ENCODE measurements at regions not wholly inside any gene's neighbourhood (a gene's known extent, or its start where the extent isn't known, plus 50 kb on each side); places are given as distances from the start of the nearest gene placed in this dataset.

GRCh38 chr17:71247441-71248015 lies 873.3 kb upstream of the SOX9 start:
- DNase-seq (ENCODE audit: low read depth in 6 of 9, low spot score in 9 of 9), result no peak
- Histone ChIP-seq H3K36me3 (ENCODE audit: control insufficient read depth in 2 of 2, insufficient read depth in 2 of 2, low read length in 1 of 2) (no peaks in the 10 kb centered on the region), H3K27me3 (ENCODE audit: control insufficient read depth in 2 of 2, insufficient read depth in 1 of 2, low read length in 1 of 2) (no peaks in the 10 kb centered on the region), H3K9me3 (ENCODE audit: control insufficient read depth in 2 of 2, insufficient read depth in 1 of 2, low read length in 1 of 2) (peaks cover 0 to 2% of the 10 kb centered on the region in 2 donors), H3K4me3 (ENCODE audit: low read length in 2 of 2) (no peak overlapping the region), H3K4me1 (ENCODE audit: control insufficient read depth in 2 of 2, insufficient read depth in 2 of 2, low read length in 2 of 2) (no peaks in the 10 kb centered on the region), H3K27ac (ENCODE audit: low read depth in 1 of 2, low read length in 1 of 2) (no peak overlapping the region)
- WGBS, result 79% methylated on average over 4 of the region's 4 CpGs

GRCh38 chr17:71251276-71251675 lies 869.5 kb upstream of the SOX9 start:
- no peaks in the 10 kb centered on the region for H3K4me1 ChIP-seq (ENCODE audit: control insufficient read depth in 2 of 2, insufficient read depth in 2 of 2, low read length in 2 of 2)
- no peak overlapping the region for H3K27ac ChIP-seq (ENCODE audit: low read depth in 1 of 2, low read length in 1 of 2)
- DNase-seq (ENCODE audit: low read depth in 6 of 9, low spot score in 9 of 9), result no peak
- H3K27me3 ChIP-seq (ENCODE audit: control insufficient read depth in 2 of 2, insufficient read depth in 1 of 2, low read length in 1 of 2), result no peaks in the 10 kb centered on the region
- no peak overlapping the region for H3K4me3 ChIP-seq (ENCODE audit: low read length in 2 of 2)
- H3K36me3 ChIP-seq (ENCODE audit: control insufficient read depth in 2 of 2, insufficient read depth in 2 of 2, low read length in 1 of 2), result no peaks in the 10 kb centered on the region
- no peaks in the 10 kb centered on the region for H3K9me3 ChIP-seq (ENCODE audit: control insufficient read depth in 2 of 2, insufficient read depth in 1 of 2, low read length in 1 of 2)
- 78% methylated on average over 2 of the region's 2 CpGs for WGBS

- Histone ChIP-seq H3K4me3 (ENCODE audit: low read length in 2 of 2) (no peak overlapping the region), H3K27me3 (ENCODE audit: control insufficient read depth in 2 of 2, insufficient read depth in 1 of 2, low read length in 1 of 2) (no peaks in the 10 kb centered on the region), H3K9me3 (ENCODE audit: control insufficient read depth in 2 of 2, insufficient read depth in 1 of 2, low read length in 1 of 2) (no peaks in the 10 kb centered on the region), H3K36me3 (ENCODE audit: control insufficient read depth in 2 of 2, insufficient read depth in 2 of 2, low read length in 1 of 2) (no peaks in the 10 kb centered on the region), H3K27ac (ENCODE audit: low read depth in 1 of 2, low read length in 1 of 2) (no peak overlapping the region), H3K4me1 (ENCODE audit: control insufficient read depth in 2 of 2, insufficient read depth in 2 of 2, low read length in 2 of 2) (no peaks in the 10 kb centered on the region)
- 75% methylated on average over 2 of the region's 2 CpGs for WGBS
- no peak for DNase-seq (ENCODE audit: low read depth in 6 of 9, low spot score in 9 of 9)
These were observed 868.9 kb upstream of the SOX9 start for GRCh38 chr17:71251951-71252350.

- no peaks in the 10 kb centered on the region for H3K36me3 ChIP-seq (ENCODE audit: control insufficient read depth in 2 of 2, insufficient read depth in 2 of 2, low read length in 1 of 2)
- no peaks in the 10 kb centered on the region for H3K27me3 ChIP-seq (ENCODE audit: control insufficient read depth in 2 of 2, insufficient read depth in 1 of 2, low read length in 1 of 2)
- no peak overlapping the region for H3K4me3 ChIP-seq (ENCODE audit: low read length in 2 of 2)
- no peak for DNase-seq (ENCODE audit: low read depth in 6 of 9, low spot score in 9 of 9)
- H3K9me3 ChIP-seq (ENCODE audit: control insufficient read depth in 2 of 2, insufficient read depth in 1 of 2, low read length in 1 of 2), result no peaks in the 10 kb centered on the region
- no peak overlapping the region for H3K27ac ChIP-seq (ENCODE audit: low read depth in 1 of 2, low read length in 1 of 2)
- 91% methylated on average over 1 of the region's 1 CpG for WGBS
- H3K4me1 ChIP-seq (ENCODE audit: control insufficient read depth in 2 of 2, insufficient read depth in 2 of 2, low read length in 2 of 2), result no peaks in the 10 kb centered on the region
These were observed 868.4 kb upstream of the SOX9 start for GRCh38 chr17:71252436-71252835.

GRCh38 chr17:71257096-71257495 lies 863.7 kb upstream of the SOX9 start:
- Histone ChIP-seq H3K36me3 (ENCODE audit: control insufficient read depth in 2 of 2, insufficient read depth in 2 of 2, low read length in 1 of 2) (no peaks in the 10 kb centered on the region), H3K4me1 (ENCODE audit: control insufficient read depth in 2 of 2, insufficient read depth in 2 of 2, low read length in 2 of 2) (no peaks in the 10 kb centered on the region), H3K27ac (ENCODE audit: low read depth in 1 of 2, low read length in 1 of 2) (no peak overlapping the region), H3K4me3 (ENCODE audit: low read length in 2 of 2) (no peak overlapping the region), H3K27me3 (ENCODE audit: control insufficient read depth in 2 of 2, insufficient read depth in 1 of 2, low read length in 1 of 2) (no peaks in the 10 kb centered on the region), H3K9me3 (ENCODE audit: control insufficient read depth in 2 of 2, insufficient read depth in 1 of 2, low read length in 1 of 2) (no peaks in the 10 kb centered on the region)
- DNase-seq (ENCODE audit: low read depth in 6 of 9, low spot score in 9 of 9), result no peak
- 83% methylated on average over 2 of the region's 2 CpGs for WGBS

GRCh38 chr17:71260366-71260940 lies 860.4 kb upstream of the SOX9 start:
- Histone ChIP-seq H3K4me1 (ENCODE audit: control insufficient read depth in 2 of 2, insufficient read depth in 2 of 2, low read length in 2 of 2) (no peaks in the 10 kb centered on the region), H3K27me3 (ENCODE audit: control insufficient read depth in 2 of 2, insufficient read depth in 1 of 2, low read length in 1 of 2) (no peaks in the 10 kb centered on the region), H3K9me3 (ENCODE audit: control insufficient read depth in 2 of 2, insufficient read depth in 1 of 2, low read length in 1 of 2) (no peaks in the 10 kb centered on the region), H3K36me3 (ENCODE audit: control insufficient read depth in 2 of 2, insufficient read depth in 2 of 2, low read length in 1 of 2) (no peaks in the 10 kb centered on the region), H3K27ac (ENCODE audit: low read depth in 1 of 2, low read length in 1 of 2) (no peak overlapping the region), H3K4me3 (ENCODE audit: low read length in 2 of 2) (no peak overlapping the region)
- no peak for DNase-seq (ENCODE audit: low read depth in 6 of 9, low spot score in 9 of 9)
- 72% methylated on average over 6 of the region's 6 CpGs for WGBS

GRCh38 chr17:71262586-71262985 lies 858.2 kb upstream of the SOX9 start:
- Histone ChIP-seq H3K27me3 (ENCODE audit: control insufficient read depth in 2 of 2, insufficient read depth in 1 of 2, low read length in 1 of 2) (no peaks in the 10 kb centered on the region), H3K27ac (ENCODE audit: low read depth in 1 of 2, low read length in 1 of 2) (no peak overlapping the region), H3K36me3 (ENCODE audit: control insufficient read depth in 2 of 2, insufficient read depth in 2 of 2, low read length in 1 of 2) (no peaks in the 10 kb centered on the region), H3K9me3 (ENCODE audit: control insufficient read depth in 2 of 2, insufficient read depth in 1 of 2, low read length in 1 of 2) (no peaks in the 10 kb centered on the region), H3K4me3 (ENCODE audit: low read length in 2 of 2) (no peak overlapping the region), H3K4me1 (ENCODE audit: control insufficient read depth in 2 of 2, insufficient read depth in 2 of 2, low read length in 2 of 2) (no peaks in the 10 kb centered on the region)
- 92% methylated on average over 3 of the region's 3 CpGs for WGBS
- no peak for DNase-seq (ENCODE audit: low read depth in 6 of 9, low spot score in 9 of 9)

GRCh38 chr17:71267668-71268067 lies 853.2 kb upstream of the SOX9 start:
- Histone ChIP-seq H3K27ac (ENCODE audit: low read depth in 1 of 2, low read length in 1 of 2) (no peak overlapping the region), H3K27me3 (ENCODE audit: control insufficient read depth in 2 of 2, insufficient read depth in 1 of 2, low read length in 1 of 2) (no peaks in the 10 kb centered on the region), H3K9me3 (ENCODE audit: control insufficient read depth in 2 of 2, insufficient read depth in 1 of 2, low read length in 1 of 2) (no peaks in the 10 kb centered on the region), H3K4me3 (ENCODE audit: low read length in 2 of 2) (no peak overlapping the region), H3K36me3 (ENCODE audit: control insufficient read depth in 2 of 2, insufficient read depth in 2 of 2, low read length in 1 of 2) (no peaks in the 10 kb centered on the region), H3K4me1 (ENCODE audit: control insufficient read depth in 2 of 2, insufficient read depth in 2 of 2, low read length in 2 of 2) (no peaks in the 10 kb centered on the region)
- DNase-seq (ENCODE audit: low read depth in 6 of 9, low spot score in 9 of 9), result no peak
- WGBS, result 87% methylated on average over 1 of the region's 1 CpG

GRCh38 chr17:71269201-71269600 lies 851.6 kb upstream of the SOX9 start:
- H3K27ac ChIP-seq (ENCODE audit: low read depth in 1 of 2, low read length in 1 of 2), result no peak overlapping the region
- no peaks in the 10 kb centered on the region for H3K4me1 ChIP-seq (ENCODE audit: control insufficient read depth in 2 of 2, insufficient read depth in 2 of 2, low read length in 2 of 2)
- 88% methylated on average over 1 of the region's 1 CpG for WGBS
- DNase-seq (ENCODE audit: low read depth in 6 of 9, low spot score in 9 of 9), result no peak
- no peaks in the 10 kb centered on the region for H3K27me3 ChIP-seq (ENCODE audit: control insufficient read depth in 2 of 2, insufficient read depth in 1 of 2, low read length in 1 of 2)
- H3K36me3 ChIP-seq (ENCODE audit: control insufficient read depth in 2 of 2, insufficient read depth in 2 of 2, low read length in 1 of 2), result no peaks in the 10 kb centered on the region
- H3K9me3 ChIP-seq (ENCODE audit: control insufficient read depth in 2 of 2, insufficient read depth in 1 of 2, low read length in 1 of 2), result no peaks in the 10 kb centered on the region
- no peak overlapping the region for H3K4me3 ChIP-seq (ENCODE audit: low read length in 2 of 2)
